ENCODE measurements at regions not wholly inside any gene's neighbourhood (a gene's known extent, or its start where the extent isn't known, plus 50 kb on each side); places are given as distances from the start of the nearest gene placed in this dataset.

GRCh38 chr2:228738671-228739380 is 532.3 kb downstream of the PID1 start:
- intact Hi-C loops (cut with DNase I) = no loop called here
- no peak for ATAC-seq
- DNase-seq (ENCODE audit: missing footprints) = no peak

- intact Hi-C loops (cut with DNase I) = no loop called here
Observed at GRCh38 chr2:228735697-228736096, 535.4 kb downstream of the PID1 start.

GRCh38 chr2:228731517-228731916 is 539.6 kb downstream of the PID1 start:
- no peak for ATAC-seq
- DNase-seq (ENCODE audit: missing footprints) = no peak
- intact Hi-C loops (cut with DNase I) = no loop called here

More at GRCh38 chr2:228735697-228736096, 535.4 kb downstream of the PID1 start:
- DNase-seq (ENCODE audit: missing footprints) (no peak), ATAC-seq (no peak)

DNA sequence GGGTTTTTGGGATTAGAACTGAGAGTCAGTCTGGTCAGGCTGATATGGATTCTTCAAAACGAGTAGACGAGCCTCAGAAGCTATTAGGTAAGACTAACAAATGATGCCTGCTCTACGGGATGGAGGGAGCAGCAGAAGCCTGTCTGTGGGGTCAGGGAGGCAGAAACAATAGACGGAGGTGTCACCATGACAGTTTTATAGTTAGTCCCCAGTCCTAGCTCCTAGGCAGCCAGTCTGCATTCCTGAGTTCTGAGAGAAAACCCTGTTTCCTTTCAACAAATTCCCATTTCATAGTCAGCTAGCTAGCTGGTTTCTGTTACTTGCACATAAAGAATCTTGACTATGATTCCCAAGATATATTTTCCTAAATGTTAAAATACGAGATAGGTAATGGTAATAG is 542.1 kb downstream of the PID1 start:
- intact Hi-C loops (cut with DNase I) = no loop called here
- ATAC-seq = no peak
- DNase-seq (ENCODE audit: missing footprints) = no peak

DNA sequence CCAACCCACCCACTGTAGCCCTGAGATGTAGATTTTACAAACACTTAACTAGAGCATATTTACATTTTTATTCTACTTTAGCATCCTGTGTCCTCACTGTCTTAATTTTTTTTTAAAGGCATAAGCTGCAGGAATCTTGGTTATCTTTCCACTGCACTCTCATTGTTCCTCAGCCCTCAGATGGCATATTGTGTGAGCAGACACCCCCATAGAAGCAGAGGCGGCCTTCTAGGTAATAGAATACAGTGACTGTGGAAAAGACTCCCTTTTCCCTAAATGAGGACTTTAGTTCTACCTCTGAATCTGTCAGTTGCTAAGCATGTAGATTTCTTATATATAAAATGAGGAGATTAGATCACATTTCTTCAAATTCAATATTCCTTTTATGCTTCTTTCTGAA is 543.5 kb upstream of the SPHKAP start:
- ATAC-seq (no peak), DNase-seq (ENCODE audit: missing footprints) (no peak)
- intact Hi-C loops (cut with DNase I) = no loop called here

GRCh38 chr2:228723599-228723998 is 542.1 kb upstream of the SPHKAP start:
- ATAC-seq = no peak
- DNase-seq (ENCODE audit: missing footprints) = no peak
- intact Hi-C loops (cut with DNase I) = no loop called here

GRCh38 chr2:228722311-228722710 is 540.8 kb upstream of the SPHKAP start:
- DNase-seq (ENCODE audit: missing footprints) (no peak), ATAC-seq (no peak)
- intact Hi-C loops (cut with DNase I) = no loop called here

DNA sequence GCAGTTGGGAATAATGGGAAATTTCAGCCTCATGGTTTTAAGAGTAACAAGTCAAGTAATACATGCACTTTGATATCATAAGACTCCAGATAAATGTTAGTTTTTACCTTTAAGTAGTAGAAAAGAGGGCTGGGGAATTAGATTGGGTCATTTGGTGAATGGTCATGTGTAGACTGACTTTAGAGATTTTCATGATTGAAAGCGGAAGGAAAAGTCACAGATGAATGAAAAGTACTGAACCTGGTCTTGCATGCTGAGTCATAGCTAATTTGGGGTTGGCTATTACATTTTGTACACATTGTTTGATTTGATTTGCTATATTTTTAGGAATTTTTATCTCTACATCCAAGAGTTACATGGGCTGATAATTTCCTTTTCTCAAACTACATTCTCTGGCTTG is 539.4 kb upstream of the SPHKAP start:
- DNase-seq (ENCODE audit: missing footprints) (no peak), ATAC-seq (no peak)
- intact Hi-C loops (cut with DNase I) = no loop called here

DNA sequence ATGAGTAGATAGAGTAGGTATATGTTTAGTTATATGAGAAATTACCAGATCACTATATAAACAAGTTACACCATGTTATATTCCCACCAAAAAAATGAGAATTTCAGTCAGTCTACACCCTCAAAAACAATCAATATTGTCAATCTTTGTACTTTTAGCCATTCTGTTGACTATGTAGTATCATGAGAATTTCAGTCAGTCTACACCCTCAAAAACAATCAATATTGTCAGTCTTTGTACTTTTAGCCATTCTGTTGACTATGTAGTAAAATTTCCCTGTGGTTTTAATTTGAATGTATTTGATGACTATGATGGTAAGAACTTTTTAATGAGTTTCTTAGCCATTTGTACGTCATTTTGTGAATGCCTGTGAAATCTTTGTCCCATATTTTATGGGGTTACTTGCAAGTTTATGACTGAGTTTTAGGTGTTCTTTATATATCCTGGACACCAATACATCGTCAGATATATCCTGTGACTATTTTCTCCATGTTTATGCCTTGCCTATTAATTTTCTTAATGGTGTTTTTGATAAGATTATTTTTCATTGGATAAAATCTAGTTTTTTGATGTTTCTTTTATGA is 528.4 kb upstream of the SPHKAP start:
- DNase-seq (ENCODE audit: missing footprints) (no peak), ATAC-seq (no peak)
- intact Hi-C loops (cut with DNase I) = no loop called here

- DNase-seq (ENCODE audit: missing footprints) = no peak
Observed at GRCh38 chr2:228707846-228708245, 526.4 kb upstream of the SPHKAP start.

DNA sequence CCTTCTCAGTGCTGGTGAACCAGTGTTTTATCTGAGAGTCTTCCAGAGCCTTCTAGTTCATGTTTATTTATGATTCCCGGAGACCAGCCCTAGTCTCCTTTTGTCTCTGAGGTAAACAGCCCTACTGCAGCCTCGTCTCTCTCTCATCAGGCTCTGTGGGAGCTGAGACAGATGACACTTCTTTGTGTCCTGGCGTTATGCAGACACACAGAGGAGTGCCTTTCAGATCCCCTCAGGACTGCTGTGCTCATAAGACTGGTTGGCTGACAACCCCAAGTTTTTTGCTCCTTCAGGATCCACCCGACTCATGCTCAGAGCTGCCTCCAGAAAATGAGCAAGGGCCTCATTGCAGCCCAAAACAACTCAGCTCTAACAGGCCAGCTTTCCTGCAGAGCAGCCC is 523.8 kb upstream of the SPHKAP start:
- ATAC-seq (no peak), DNase-seq (ENCODE audit: missing footprints) (no peak)
- intact Hi-C loops (cut with DNase I) = no loop called here

More at GRCh38 chr2:228707846-228708245, 526.4 kb upstream of the SPHKAP start:
- no peak for ATAC-seq
- intact Hi-C loops (cut with DNase I) = no loop called here

DNA sequence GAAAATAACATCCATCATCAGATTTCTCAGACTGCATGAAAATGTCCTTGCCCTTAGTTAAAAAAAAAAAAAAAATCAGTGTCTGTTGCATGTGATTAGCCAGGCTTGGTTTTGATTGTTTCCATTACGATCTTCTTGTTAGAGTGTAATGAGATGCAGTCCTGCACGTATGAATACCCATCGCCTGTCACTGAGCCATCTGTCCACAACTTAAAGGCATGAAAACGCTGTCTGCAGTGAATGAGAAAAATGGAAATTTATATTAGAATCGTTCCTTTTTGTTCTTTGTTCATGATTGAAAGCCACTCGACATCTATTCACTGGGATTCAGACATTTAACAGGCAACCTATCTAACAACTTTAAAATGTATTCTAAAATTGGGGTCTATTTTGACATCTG is 521.7 kb upstream of the SPHKAP start:
- intact Hi-C loops (cut with DNase I) = no loop called here
- DNase-seq (ENCODE audit: missing footprints) (no peak), ATAC-seq (no peak)

- no peak for DNase-seq (ENCODE audit: missing footprints)
- intact Hi-C loops (cut with DNase I) = no loop called here
- ATAC-seq = no peak
Observed at GRCh38 chr2:228701506-228701905, 520.0 kb upstream of the SPHKAP start.

- DNase-seq (ENCODE audit: missing footprints) (no peak), ATAC-seq (no peak)
- intact Hi-C loops (cut with DNase I) = no loop called here
Observed at GRCh38 chr2:228700638-228701037, 519.2 kb upstream of the SPHKAP start.

DNA sequence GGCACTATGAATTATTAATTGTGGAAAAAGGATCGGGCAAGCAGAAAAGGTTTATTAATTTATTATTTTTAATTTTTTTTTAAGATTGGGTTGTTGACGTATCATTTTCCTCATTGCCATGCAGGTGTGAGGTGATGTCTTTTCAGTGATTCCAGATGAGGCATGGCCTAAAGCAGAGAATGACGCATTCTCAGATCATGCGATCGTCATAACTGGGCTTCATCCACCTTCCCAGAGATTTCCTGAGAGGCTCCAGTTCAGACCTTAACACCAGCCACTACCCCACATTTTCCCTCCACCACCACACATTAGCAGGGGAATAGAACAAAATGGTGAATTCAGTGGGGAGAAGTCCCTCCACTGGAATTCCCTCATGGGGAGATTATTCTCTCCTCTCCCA is 518.4 kb upstream of the SPHKAP start:
- intact Hi-C loops (cut with DNase I) = loop anchor here (5.0 kb wide), 1 partner anchor 572 kb away; the partner anchor contains the start of gene PID1
- ATAC-seq (no peak), DNase-seq (ENCODE audit: missing footprints) (no peak)

- DNase-seq (ENCODE audit: missing footprints) (no peak), ATAC-seq (peak; percentile 83)
- intact Hi-C loops (cut with DNase I) = loop anchor here (5.0 kb wide), 1 partner anchor 573 kb away; the partner anchor contains the start of gene PID1
Observed at GRCh38 chr2:228699400-228699799, 517.9 kb upstream of the SPHKAP start.

DNA sequence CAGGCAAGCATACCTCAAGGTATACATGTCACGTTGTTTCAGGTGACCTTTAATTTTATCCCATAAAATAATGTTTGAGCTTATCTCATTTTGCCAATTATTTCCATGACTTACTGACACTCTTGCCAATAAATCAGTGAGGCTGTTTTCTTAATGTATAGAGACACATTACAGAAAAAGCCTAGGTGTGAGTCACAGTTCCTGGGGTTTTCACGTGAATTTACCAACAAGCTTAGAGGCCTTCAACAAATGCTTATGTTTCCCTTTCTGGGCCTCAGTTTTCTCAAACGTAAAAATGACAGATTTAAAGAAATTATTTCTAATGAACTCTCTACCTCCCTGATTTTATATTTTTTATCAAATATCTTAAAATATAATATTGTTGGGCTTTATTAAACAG is 517.5 kb upstream of the SPHKAP start:
- DNase-seq (ENCODE audit: missing footprints) (no peak), ATAC-seq (no peak)
- intact Hi-C loops (cut with DNase I) = loop anchor here (5.0 kb wide), 1 partner anchor 573 kb away; the partner anchor contains the start of gene PID1

GRCh38 chr2:228697456-228697855 is 516.0 kb upstream of the SPHKAP start:
- DNase-seq (ENCODE audit: missing footprints) (no peak), ATAC-seq (no peak)
- intact Hi-C loops (cut with DNase I) = loop anchor here (5.0 kb wide), 1 partner anchor 575 kb away; the partner anchor contains the start of gene PID1

DNA sequence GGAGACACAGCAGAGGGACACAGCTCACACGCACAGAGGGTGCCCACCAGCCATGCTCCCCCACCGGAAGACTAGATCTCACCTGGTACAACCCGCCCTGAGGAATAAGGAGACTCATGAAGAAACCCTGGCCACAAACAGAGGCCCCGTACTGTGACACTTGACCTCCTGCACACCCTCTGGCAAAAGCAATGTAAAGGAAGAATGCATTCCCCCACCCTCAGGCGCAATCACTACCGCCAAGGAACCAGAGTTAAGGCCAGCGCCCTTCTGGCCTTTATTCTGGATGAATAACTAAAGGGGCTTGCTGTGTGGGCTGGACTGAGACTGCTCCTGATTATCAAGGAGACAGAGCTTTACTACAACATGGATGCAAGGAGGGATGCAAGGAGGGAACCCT is 509.2 kb upstream of the SPHKAP start:
- no peak for ATAC-seq
- no peak for DNase-seq (ENCODE audit: missing footprints)
- intact Hi-C loops (cut with DNase I) = no loop called here

GRCh38 chr2:228689053-228689452 is 507.6 kb upstream of the SPHKAP start:
- intact Hi-C loops (cut with DNase I) = no loop called here
- DNase-seq (ENCODE audit: missing footprints) (no peak), ATAC-seq (no peak)

All from Right ventricle myocardium inferior (tissue), 1 donor.